ENCODE measurements at regions not wholly inside any gene's neighbourhood (a gene's known extent, or its start where the extent isn't known, plus 50 kb on each side); places are given as distances from the start of the nearest gene placed in this dataset.

GRCh38 chrX:113594123-113594841, 753.7 kb upstream of the AMOT start:
- no peak overlapping the region for H3K27ac Mint-ChIP-seq (ENCODE audit: unreplicated experiment)
- no peaks in the 10 kb centered on the region for H3K9me3 Mint-ChIP-seq (ENCODE audit: unreplicated experiment)
- H3K36me3 Mint-ChIP-seq (ENCODE audit: unreplicated experiment), result no peaks in the 10 kb centered on the region
- H3K4me1 Mint-ChIP-seq (ENCODE audit: low read depth, unreplicated experiment), result no peaks in the 10 kb centered on the region
- no peaks in the 10 kb centered on the region for H3K27me3 Mint-ChIP-seq (ENCODE audit: unreplicated experiment)
- H3K4me3 Mint-ChIP-seq (ENCODE audit: unreplicated experiment), result no peak overlapping the region
- no peak for TF ChIP-seq CTCF (IDR thresholded peaks at IDR 0.05; ENCODE audit: partially characterized antibody, unreplicated experiment)
- DNase-seq, result no peak

- no peak for DNase-seq
- Mint-ChIP-seq H3K36me3 (ENCODE audit: unreplicated experiment) (no peaks in the 10 kb centered on the region), H3K9me3 (ENCODE audit: unreplicated experiment) (no peaks in the 10 kb centered on the region), H3K27me3 (ENCODE audit: unreplicated experiment) (no peaks in the 10 kb centered on the region), H3K4me3 (ENCODE audit: unreplicated experiment) (no peak overlapping the region), H3K27ac (ENCODE audit: unreplicated experiment) (no peak overlapping the region), H3K4me1 (ENCODE audit: low read depth, unreplicated experiment) (no peaks in the 10 kb centered on the region)
- no peak for TF ChIP-seq CTCF (IDR thresholded peaks at IDR 0.05; ENCODE audit: partially characterized antibody, unreplicated experiment)
Measured at GRCh38 chrX:113586281-113586898, 745.8 kb upstream of the AMOT start.

- DNase-seq, result no peak
- no peaks in the 10 kb centered on the region for H3K4me1 Mint-ChIP-seq (ENCODE audit: low read depth, unreplicated experiment)
- no peak overlapping the region for H3K4me3 Mint-ChIP-seq (ENCODE audit: unreplicated experiment)
- H3K9me3 Mint-ChIP-seq (ENCODE audit: unreplicated experiment), result peaks cover 1% of the 10 kb centered on the region
- H3K27me3 Mint-ChIP-seq (ENCODE audit: unreplicated experiment), result no peaks in the 10 kb centered on the region
- no peaks in the 10 kb centered on the region for H3K36me3 Mint-ChIP-seq (ENCODE audit: unreplicated experiment)
- no peak for TF ChIP-seq CTCF (IDR thresholded peaks at IDR 0.05; ENCODE audit: partially characterized antibody, unreplicated experiment)
- H3K27ac Mint-ChIP-seq (ENCODE audit: unreplicated experiment), result no peak overlapping the region
Measured at GRCh38 chrX:113580486-113580885, 739.9 kb upstream of the AMOT start.

GRCh38 chrX:113558576-113558975, 717.9 kb upstream of the AMOT start:
- Mint-ChIP-seq H3K36me3 (ENCODE audit: unreplicated experiment) (no peaks in the 10 kb centered on the region), H3K4me1 (ENCODE audit: low read depth, unreplicated experiment) (no peaks in the 10 kb centered on the region), H3K27ac (ENCODE audit: unreplicated experiment) (no peak overlapping the region), H3K4me3 (ENCODE audit: unreplicated experiment) (no peak overlapping the region), H3K27me3 (ENCODE audit: unreplicated experiment) (no peaks in the 10 kb centered on the region), H3K9me3 (ENCODE audit: unreplicated experiment) (no peaks in the 10 kb centered on the region)
- TF ChIP-seq CTCF (IDR thresholded peaks at IDR 0.05; ENCODE audit: partially characterized antibody, unreplicated experiment), result no peak
- DNase-seq, result no peak

- no peak overlapping the region for H3K27ac Mint-ChIP-seq (ENCODE audit: unreplicated experiment)
- no peaks in the 10 kb centered on the region for H3K4me1 Mint-ChIP-seq (ENCODE audit: low read depth, unreplicated experiment)
- H3K36me3 Mint-ChIP-seq (ENCODE audit: unreplicated experiment), result no peaks in the 10 kb centered on the region
- H3K4me3 Mint-ChIP-seq (ENCODE audit: unreplicated experiment), result no peak overlapping the region
- DNase-seq, result no peak
- no peaks in the 10 kb centered on the region for H3K9me3 Mint-ChIP-seq (ENCODE audit: unreplicated experiment)
- peaks cover 2% of the 10 kb centered on the region for H3K27me3 Mint-ChIP-seq (ENCODE audit: unreplicated experiment)
- no peak for TF ChIP-seq CTCF (IDR thresholded peaks at IDR 0.05; ENCODE audit: partially characterized antibody, unreplicated experiment)
Measured at GRCh38 chrX:113551919-113552318, 711.3 kb upstream of the AMOT start.
